ENCODE measurements at regions not wholly inside any gene's neighbourhood (a gene's known extent, or its start where the extent isn't known, plus 50 kb on each side); places are given as distances from the start of the nearest gene placed in this dataset.

DNA sequence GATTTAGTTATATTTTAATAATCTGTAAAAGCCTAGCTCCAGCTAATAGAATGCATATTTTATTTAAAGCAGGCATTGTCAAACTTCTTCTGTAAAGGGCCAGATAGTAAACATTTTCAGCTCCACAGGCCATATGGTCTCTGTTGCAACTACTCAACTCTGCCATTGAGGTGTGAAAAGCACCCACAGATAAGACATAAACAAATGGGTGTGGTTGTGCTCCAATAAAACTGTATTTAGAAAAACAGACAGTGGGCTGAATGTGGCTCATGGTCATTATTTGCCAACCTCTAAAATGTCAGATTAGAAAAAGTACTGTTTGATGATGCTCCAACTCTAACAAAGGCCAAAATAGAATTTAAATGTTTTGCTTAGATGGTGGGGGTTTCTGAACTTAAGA, 519.9 kb downstream of the RNF144A start:
- Histone ChIP-seq H3K4me2 (ENCODE audit: insufficient read depth, low read length, poor library complexity, severe bottlenecking) (no peak overlapping the region), H2BK15ac (ENCODE audit: low read length) (no peak overlapping the region), H4K91ac (ENCODE audit: low read depth, low read length, poor library complexity) (no peak overlapping the region), H3K9me3 (replicated peaks in 1 of 2; ENCODE audit: control insufficient read depth in 2 of 2, insufficient read depth in 1 of 2, low read depth in 1 of 2, low read length in 2 of 2) (peaks cover 0 to 5% of the 10 kb centered on the region in 2 donors), H3K23ac (ENCODE audit: low read depth, low read length, poor library complexity) (no peak overlapping the region), H2BK5ac (ENCODE audit: low read length) (no peak overlapping the region), H2AK5ac (ENCODE audit: low read depth, low read length) (no peak overlapping the region), H3K14ac (ENCODE audit: low read length) (no peak overlapping the region), H3K18ac (ENCODE audit: low read length) (no peak overlapping the region), H3K27ac (replicated peaks; ENCODE audit: low read length) (no peak overlapping the region), H3K9ac (ENCODE audit: low read depth, low read length, poor library complexity) (no peak overlapping the region), H4K8ac (ENCODE audit: low read depth, low read length) (no peak overlapping the region), H2AFZ (ENCODE audit: low read length) (no peak overlapping the region), H3K27me3 (ENCODE audit: control insufficient read depth in 3 of 3, insufficient read depth in 3 of 3, low read depth in 1 of 3, low read length in 3 of 3) (no peaks in the 10 kb centered on the region), H3K36me3 (replicated peaks in 1 of 2; ENCODE audit: control insufficient read depth in 2 of 2, insufficient read depth in 2 of 2, low read length in 2 of 2) (no peaks in the 10 kb centered on the region), H3K4me1 (ENCODE audit: control insufficient read depth in 2 of 2, insufficient read depth in 1 of 2, low read depth in 1 of 2, low read length in 2 of 2) (no peaks in the 10 kb centered on the region), H3K4ac (ENCODE audit: low read length) (no peak overlapping the region), H2BK12ac (ENCODE audit: low read length) (no peak overlapping the region), H3K4me3 (ENCODE audit: low read length in 2 of 2) (no peak overlapping the region), H2BK120ac (ENCODE audit: low read depth, low read length) (no peak overlapping the region), H3K79me1 (ENCODE audit: low read depth, low read length) (no peaks in the 10 kb centered on the region)
- DNase-seq (ENCODE audit: low spot score): no peak

DNA sequence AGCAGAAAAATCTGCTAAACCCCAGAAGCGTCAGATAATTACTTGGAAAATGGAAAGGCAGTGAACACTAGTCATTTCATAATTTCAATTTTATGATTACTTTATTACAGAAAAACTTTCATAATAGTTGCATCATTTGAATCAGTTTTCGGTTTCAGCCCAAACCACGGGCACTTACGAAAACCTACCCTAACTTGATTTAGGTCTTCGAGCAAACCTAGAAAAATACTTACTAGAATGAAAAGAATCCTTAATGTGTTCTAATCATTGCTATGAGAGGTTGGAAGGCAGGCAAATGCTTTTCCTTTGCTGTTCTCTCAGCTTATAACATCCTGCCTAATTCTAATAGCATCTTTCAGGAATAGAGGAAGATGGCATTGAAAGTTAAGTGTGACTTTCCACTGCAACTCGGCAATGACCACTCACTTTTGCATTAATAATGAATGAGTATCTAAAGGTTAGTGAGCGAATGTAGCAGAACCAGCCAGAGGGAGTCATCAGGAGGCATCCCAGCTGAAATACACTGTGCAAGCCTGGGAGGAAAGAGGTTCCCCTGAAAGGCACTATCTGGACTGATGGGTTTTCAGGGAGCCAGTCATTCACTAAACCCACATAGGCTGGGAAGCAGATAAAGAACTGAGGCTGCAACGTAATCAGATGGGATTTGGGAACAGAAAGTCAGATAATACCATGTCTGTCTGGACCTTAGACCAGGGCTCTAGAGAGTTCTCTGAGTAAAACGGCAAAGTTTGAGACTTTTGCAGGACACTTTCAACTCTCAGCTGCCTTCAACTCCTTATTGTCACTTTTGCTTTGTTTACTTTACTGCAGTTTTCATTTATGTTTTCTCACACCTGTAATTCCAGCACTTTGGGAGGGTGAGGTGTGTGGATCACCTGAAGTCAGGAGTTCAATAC, 520.8 kb downstream of the RNF144A start:
- no peaks in the 10 kb centered on the region for H3K36me3 ChIP-seq (replicated peaks in 1 of 2; ENCODE audit: control insufficient read depth in 2 of 2, insufficient read depth in 2 of 2, low read length in 2 of 2)
- H3K4me1 ChIP-seq (ENCODE audit: control insufficient read depth in 2 of 2, insufficient read depth in 1 of 2, low read depth in 1 of 2, low read length in 2 of 2): no peaks in the 10 kb centered on the region
- no peak overlapping the region for H3K4me3 ChIP-seq (ENCODE audit: low read length in 2 of 2)
- no peak overlapping the region for H3K9ac ChIP-seq (ENCODE audit: low read depth, low read length, poor library complexity)
- no peak overlapping the region for H3K27ac ChIP-seq (replicated peaks; ENCODE audit: low read length)
- no peak overlapping the region for H2AK5ac ChIP-seq (ENCODE audit: low read depth, low read length)
- DNase-seq (ENCODE audit: low spot score): no peak
- H3K23ac ChIP-seq (ENCODE audit: low read depth, low read length, poor library complexity): no peak overlapping the region
- H3K18ac ChIP-seq (ENCODE audit: low read length): no peak overlapping the region
- H3K9me3 ChIP-seq (replicated peaks in 1 of 2; ENCODE audit: control insufficient read depth in 2 of 2, insufficient read depth in 1 of 2, low read depth in 1 of 2, low read length in 2 of 2): peaks cover 0 to 4% of the 10 kb centered on the region in 2 donors
- H2AFZ ChIP-seq (ENCODE audit: low read length): no peak overlapping the region
- no peak overlapping the region for H3K14ac ChIP-seq (ENCODE audit: low read length)
- WGBS, 2 donors (ENCODE audit: extremely low coverage in 2 of 2, insufficient read length in 2 of 2, insufficient replicate concordance in 1 of 2): no CpG with 5 or more reads among the region's 9 CpGs
- no peak overlapping the region for H2BK12ac ChIP-seq (ENCODE audit: low read length)
- no peak overlapping the region for H2BK15ac ChIP-seq (ENCODE audit: low read length)
- H3K4me2 ChIP-seq (ENCODE audit: insufficient read depth, low read length, poor library complexity, severe bottlenecking): no peak overlapping the region
- H3K79me1 ChIP-seq (ENCODE audit: low read depth, low read length): no peaks in the 10 kb centered on the region
- no peak overlapping the region for H3K4ac ChIP-seq (ENCODE audit: low read length)
- no peaks in the 10 kb centered on the region for H3K27me3 ChIP-seq (ENCODE audit: control insufficient read depth in 3 of 3, insufficient read depth in 3 of 3, low read depth in 1 of 3, low read length in 3 of 3)
- no peak overlapping the region for H4K91ac ChIP-seq (ENCODE audit: low read depth, low read length, poor library complexity)
- H4K8ac ChIP-seq (ENCODE audit: low read depth, low read length): no peak overlapping the region
- no peak overlapping the region for H2BK5ac ChIP-seq (ENCODE audit: low read length)
- H2BK120ac ChIP-seq (ENCODE audit: low read depth, low read length): no peak overlapping the region

DNA sequence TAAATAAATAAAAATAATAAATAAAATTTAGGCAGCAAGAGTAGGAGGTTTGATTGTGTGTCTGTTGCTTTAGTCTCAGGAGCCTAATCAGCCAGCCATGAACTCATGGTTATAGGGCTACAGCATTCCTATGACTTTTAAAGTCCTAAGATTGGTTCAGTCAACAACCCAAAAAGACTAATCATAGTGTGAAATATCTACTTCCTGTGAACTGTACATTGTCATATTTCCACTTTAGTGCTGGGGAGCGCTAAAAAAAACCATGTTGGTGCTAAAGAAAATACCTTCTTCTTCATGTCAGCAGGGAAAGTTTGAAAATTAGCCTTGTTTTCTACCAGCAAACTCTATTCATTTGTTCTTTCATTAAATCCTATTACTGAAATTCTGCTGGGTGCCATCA, 521.6 kb downstream of the RNF144A start:
- WGBS, 2 donors (ENCODE audit: extremely low coverage in 2 of 2, insufficient read length in 2 of 2, insufficient replicate concordance in 1 of 2): no CpG with 5 or more reads among the region's 1 CpG
- H3K4me3 ChIP-seq (ENCODE audit: low read length in 2 of 2): no peak overlapping the region
- H4K8ac ChIP-seq (ENCODE audit: low read depth, low read length): no peak overlapping the region
- no peaks in the 10 kb centered on the region for H3K4me1 ChIP-seq (ENCODE audit: control insufficient read depth in 2 of 2, insufficient read depth in 1 of 2, low read depth in 1 of 2, low read length in 2 of 2)
- H2BK5ac ChIP-seq (ENCODE audit: low read length): no peak overlapping the region
- no peak overlapping the region for H3K27ac ChIP-seq (replicated peaks; ENCODE audit: low read length)
- no peak overlapping the region for H3K18ac ChIP-seq (ENCODE audit: low read length)
- H2AFZ ChIP-seq (ENCODE audit: low read length): no peak overlapping the region
- no peak for DNase-seq (ENCODE audit: low spot score)
- no peak overlapping the region for H4K91ac ChIP-seq (ENCODE audit: low read depth, low read length, poor library complexity)
- H2BK15ac ChIP-seq (ENCODE audit: low read length): no peak overlapping the region
- no peaks in the 10 kb centered on the region for H3K79me1 ChIP-seq (ENCODE audit: low read depth, low read length)
- no peak overlapping the region for H2BK12ac ChIP-seq (ENCODE audit: low read length)
- no peak overlapping the region for H3K23ac ChIP-seq (ENCODE audit: low read depth, low read length, poor library complexity)
- H3K9me3 ChIP-seq (replicated peaks in 1 of 2; ENCODE audit: control insufficient read depth in 2 of 2, insufficient read depth in 1 of 2, low read depth in 1 of 2, low read length in 2 of 2): peaks cover 0 to 3% of the 10 kb centered on the region in 2 donors
- H3K4ac ChIP-seq (ENCODE audit: low read length): no peak overlapping the region
- no peak overlapping the region for H3K14ac ChIP-seq (ENCODE audit: low read length)
- no peak overlapping the region for H2BK120ac ChIP-seq (ENCODE audit: low read depth, low read length)
- H3K4me2 ChIP-seq (ENCODE audit: insufficient read depth, low read length, poor library complexity, severe bottlenecking): no peak overlapping the region
- no peaks in the 10 kb centered on the region for H3K36me3 ChIP-seq (replicated peaks in 1 of 2; ENCODE audit: control insufficient read depth in 2 of 2, insufficient read depth in 2 of 2, low read length in 2 of 2)
- no peak overlapping the region for H3K9ac ChIP-seq (ENCODE audit: low read depth, low read length, poor library complexity)
- no peak overlapping the region for H2AK5ac ChIP-seq (ENCODE audit: low read depth, low read length)
- no peaks in the 10 kb centered on the region for H3K27me3 ChIP-seq (ENCODE audit: control insufficient read depth in 3 of 3, insufficient read depth in 3 of 3, low read depth in 1 of 3, low read length in 3 of 3)

DNA sequence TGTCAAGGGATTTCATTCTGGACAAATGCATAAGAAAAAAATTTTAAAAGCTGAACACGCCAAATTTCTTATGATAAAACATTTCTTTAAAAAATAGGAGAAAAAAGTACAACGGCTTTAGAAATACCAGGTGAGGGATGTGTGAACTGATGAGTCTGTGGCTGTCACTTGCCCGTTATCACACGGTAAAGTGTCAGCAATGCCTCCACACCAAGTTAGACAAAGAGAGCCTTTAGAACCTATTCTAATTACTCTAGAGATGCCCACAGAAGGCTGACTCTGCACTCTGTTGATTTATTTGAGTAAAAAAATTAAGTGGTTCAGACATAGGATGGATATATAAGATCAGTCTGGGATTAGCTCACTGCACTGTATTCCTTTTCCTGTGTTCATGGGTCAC, 523.8 kb downstream of the RNF144A start:
- Histone ChIP-seq H2BK120ac (ENCODE audit: low read depth, low read length) (no peak overlapping the region), H2BK5ac (ENCODE audit: low read length) (no peak overlapping the region), H2BK15ac (ENCODE audit: low read length) (no peak overlapping the region), H3K23ac (ENCODE audit: low read depth, low read length, poor library complexity) (no peak overlapping the region), H3K4me3 (ENCODE audit: low read length in 2 of 2) (no peak overlapping the region), H3K4me1 (ENCODE audit: control insufficient read depth in 2 of 2, insufficient read depth in 1 of 2, low read depth in 1 of 2, low read length in 2 of 2) (no peaks in the 10 kb centered on the region), H3K79me1 (ENCODE audit: low read depth, low read length) (no peaks in the 10 kb centered on the region), H3K9me3 (replicated peaks in 1 of 2; ENCODE audit: control insufficient read depth in 2 of 2, insufficient read depth in 1 of 2, low read depth in 1 of 2, low read length in 2 of 2) (no peaks in the 10 kb centered on the region), H3K4me2 (ENCODE audit: insufficient read depth, low read length, poor library complexity, severe bottlenecking) (no peak overlapping the region), H3K4ac (ENCODE audit: low read length) (no peak overlapping the region), H2AFZ (ENCODE audit: low read length) (no peak overlapping the region), H4K8ac (ENCODE audit: low read depth, low read length) (no peak overlapping the region), H4K91ac (ENCODE audit: low read depth, low read length, poor library complexity) (no peak overlapping the region), H3K9ac (ENCODE audit: low read depth, low read length, poor library complexity) (no peak overlapping the region), H3K36me3 (replicated peaks in 1 of 2; ENCODE audit: control insufficient read depth in 2 of 2, insufficient read depth in 2 of 2, low read length in 2 of 2) (no peaks in the 10 kb centered on the region), H3K27ac (replicated peaks; ENCODE audit: low read length) (no peak overlapping the region), H2AK5ac (ENCODE audit: low read depth, low read length) (no peak overlapping the region), H2BK12ac (ENCODE audit: low read length) (no peak overlapping the region), H3K14ac (ENCODE audit: low read length) (no peak overlapping the region), H3K27me3 (ENCODE audit: control insufficient read depth in 3 of 3, insufficient read depth in 3 of 3, low read depth in 1 of 3, low read length in 3 of 3) (no peaks in the 10 kb centered on the region), H3K18ac (ENCODE audit: low read length) (no peak overlapping the region)
- WGBS, 2 donors (ENCODE audit: extremely low coverage in 2 of 2, insufficient read length in 2 of 2, insufficient replicate concordance in 1 of 2): no CpG with 5 or more reads among the region's 4 CpGs
- DNase-seq (ENCODE audit: low spot score): no peak

Data from neuronal stem cell (in vitro differentiated cells).